ENCODE measurements at regions not wholly inside any gene's neighbourhood (a gene's known extent, or its start where the extent isn't known, plus 50 kb on each side); places are given as distances from the start of the nearest gene placed in this dataset.
A peak's percentile ranks its signal among the peaks of the same experiment; 100 is the strongest.

- DNase-seq = no peak
Observed at GRCh38 chr7:41910940-41911600, 208.2 kb upstream of the INHBA start.

- DNase-seq = no peak
Observed at GRCh38 chr7:41907444-41907843, 204.6 kb upstream of the INHBA start.

DNA sequence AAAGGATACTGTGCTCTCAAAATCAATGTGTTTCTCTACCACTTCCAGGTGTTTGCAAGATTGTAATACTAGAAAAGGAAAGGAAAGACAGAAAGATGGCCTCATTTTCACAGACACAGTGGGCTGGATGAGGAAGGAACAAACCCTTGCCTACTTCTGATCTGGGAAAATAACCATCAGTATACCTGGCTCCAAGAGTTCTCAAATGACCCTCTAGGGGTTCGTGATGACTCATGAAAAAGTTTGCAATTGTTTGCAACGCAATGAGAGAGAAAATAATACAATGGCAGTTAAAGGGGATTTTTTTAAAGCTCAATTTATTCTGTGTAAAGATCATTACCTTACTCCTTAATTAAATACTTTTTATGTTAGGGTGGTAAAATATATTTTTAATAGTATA lies 197.6 kb upstream of the INHBA start:
- no peak for DNase-seq

GRCh38 chr7:41899823-41900433 lies 197.0 kb upstream of the INHBA start:
- DNase-seq = no peak

- DNase-seq = no peak
Observed at GRCh38 chr7:41893656-41894055, 190.8 kb upstream of the INHBA start.

DNA sequence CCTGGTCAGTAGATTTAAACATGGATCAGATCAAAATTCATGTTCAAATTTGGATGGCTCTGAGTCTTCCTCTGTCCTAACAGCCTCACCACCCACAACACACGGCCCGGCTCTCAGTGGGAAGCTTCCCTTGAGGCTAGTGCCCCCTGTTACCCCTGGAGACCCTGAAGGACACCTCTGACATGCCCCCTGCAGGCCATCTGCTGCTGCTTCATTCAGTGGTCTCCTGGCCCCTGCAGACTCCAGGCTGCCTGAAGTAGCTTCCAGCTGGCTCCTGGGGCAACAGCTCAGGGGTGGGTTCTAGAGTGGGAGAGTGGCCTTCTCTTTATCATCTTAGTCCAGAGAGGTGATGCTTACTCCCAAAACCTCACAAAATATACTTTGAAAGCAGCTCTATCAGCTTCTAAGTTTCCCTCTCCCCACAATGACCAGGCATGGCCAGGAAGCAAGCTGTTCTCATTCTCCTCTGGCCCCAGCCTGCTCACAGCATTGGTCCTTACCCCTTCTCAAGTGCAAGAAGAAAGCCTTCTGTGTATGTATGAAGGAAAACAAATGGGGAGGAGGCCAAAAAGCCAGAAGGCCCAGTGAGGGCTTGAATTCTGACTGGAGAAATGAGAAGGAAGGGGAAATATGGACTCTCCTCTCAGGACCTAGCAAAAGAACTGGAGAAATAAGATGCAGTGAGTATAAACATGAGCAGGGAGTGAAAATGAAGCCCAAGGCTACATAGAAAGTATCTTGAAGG lies 189.6 kb upstream of the INHBA start:
- DNase-seq = no peak

- no peak for DNase-seq
Observed at GRCh38 chr7:41891950-41892349, 189.1 kb upstream of the INHBA start.

DNA sequence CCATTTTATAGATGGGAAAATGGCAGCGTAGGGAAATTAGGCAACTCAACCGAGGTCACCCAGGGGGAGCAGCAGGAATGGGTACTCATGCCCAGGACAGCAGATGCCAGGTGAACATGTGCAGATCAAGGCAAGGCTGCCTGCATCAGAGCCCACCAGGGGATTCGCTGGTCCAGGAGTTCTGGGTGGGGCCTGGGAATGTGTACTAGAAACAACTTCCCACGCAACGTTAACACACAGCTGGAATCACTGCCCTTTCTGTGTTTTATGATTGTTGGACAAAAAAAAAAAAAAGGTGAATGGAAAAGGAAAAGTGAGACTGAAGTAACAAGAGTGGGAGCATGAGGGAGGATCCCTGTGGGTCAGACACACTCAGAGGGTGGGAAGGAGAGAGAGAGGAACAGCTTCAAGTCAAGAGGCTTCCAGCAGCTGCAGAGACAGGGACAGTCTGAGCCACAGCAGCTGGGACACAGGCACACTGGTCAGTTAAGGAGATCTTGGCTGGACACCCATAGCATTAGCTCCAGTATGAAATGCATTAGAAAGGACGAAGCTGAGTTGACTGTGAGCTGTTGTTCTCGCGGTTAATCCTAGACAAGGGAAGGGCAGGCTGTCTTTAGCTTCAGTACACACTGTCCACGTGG lies 187.9 kb upstream of the INHBA start:
- DNase-seq = no peak

DNA sequence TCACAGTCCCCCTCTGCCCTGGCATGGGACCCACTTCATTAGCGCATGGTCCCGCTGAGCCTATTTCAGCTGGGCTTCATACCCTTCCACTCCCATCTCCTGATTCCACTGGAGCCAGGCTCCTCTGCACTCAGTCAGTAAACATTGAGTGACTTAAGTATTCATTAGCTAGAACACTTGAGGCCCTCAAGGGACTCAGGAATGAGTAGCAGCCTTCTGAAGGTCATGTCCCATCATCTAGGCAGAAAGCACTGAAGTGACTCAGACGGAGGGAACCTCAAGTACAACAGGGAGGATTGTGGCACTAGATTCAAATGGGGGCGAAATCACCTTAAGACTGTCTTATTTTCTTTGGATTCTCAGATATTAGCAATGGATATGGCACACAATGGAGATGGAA lies 186.6 kb upstream of the INHBA start:
- DNase-seq = no peak

DNA sequence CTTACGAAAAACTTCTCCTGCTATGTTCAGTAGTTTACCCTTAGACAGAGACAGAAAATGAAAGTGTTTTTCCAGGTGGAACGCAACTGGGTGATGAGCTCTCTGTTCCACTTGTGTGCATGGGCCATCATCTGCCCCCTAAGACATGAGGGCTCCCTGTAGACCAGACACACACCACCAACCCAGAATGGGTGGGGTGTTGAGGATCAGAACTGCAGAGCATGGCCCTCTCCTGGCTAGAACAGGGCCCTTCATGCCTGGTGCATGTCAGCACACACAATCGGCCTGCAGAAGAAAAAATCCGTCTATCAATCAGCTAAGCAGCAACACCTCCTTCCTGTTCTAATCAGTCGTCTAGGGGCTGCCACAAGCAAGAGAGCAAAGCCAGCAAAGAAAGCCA lies 186.2 kb upstream of the INHBA start:
- no peak for DNase-seq

DNA sequence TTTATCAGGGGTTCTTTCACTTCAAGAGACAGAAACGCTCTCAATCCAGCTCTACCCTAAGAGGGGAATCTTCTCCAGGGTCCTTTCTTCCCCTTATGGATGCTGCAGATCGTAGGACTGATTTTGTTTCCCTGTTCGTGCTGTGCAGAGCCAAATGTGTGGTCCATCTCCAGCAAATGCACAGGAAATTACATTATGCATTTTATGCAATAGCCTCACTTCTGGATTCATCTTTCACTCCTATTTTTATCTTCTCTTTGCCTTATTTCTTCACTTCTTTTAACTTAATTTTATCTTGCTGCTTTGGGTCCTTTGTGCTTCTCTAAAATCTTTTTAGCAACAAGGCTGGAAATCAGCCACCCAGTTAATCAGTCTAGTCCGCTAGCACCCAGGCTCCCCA lies 184.5 kb upstream of the INHBA start:
- no peak for DNase-seq

DNA sequence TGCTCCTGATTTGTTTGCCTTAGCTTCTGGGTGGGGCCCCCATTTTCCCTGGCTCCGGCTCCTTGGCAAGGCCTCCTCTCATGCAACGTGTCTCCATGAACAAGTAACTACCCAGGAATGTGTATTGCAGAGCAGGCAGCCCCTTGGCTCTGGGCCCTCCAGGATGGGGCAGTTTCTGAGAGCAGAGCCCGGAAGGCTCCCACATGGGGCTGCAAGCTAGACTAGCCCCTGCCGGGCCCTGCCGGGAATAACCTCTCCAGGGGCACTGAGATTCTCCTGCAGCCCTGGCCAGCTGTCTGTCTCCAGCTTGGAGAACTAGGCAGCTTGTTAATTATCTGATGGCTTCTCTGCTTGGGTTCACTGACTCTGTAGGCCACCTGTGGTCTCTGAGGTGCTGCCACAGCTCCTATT lies 184.0 kb upstream of the INHBA start:
- DNase-seq = no peak

- no peak for DNase-seq
Observed at GRCh38 chr7:41886262-41886900, 183.5 kb upstream of the INHBA start.

DNA sequence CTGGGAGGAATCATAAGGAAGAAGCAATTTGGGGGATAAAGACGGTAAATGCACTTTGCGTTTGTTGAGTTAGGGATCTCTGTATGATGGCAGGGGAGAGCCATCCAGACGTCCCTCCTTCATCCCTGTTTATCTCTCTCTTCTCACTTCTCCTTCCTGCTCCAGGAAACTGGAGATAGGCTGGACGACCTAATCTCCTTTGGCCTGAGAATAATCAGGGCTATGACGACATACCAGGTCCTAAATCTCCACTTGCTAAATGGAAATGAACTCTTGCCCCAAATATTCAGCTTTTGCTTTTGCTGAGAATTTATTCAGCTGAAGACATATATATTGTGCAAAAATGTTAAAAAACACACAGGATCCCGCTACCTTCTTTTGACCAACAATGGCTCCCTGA lies 182.9 kb upstream of the INHBA start:
- DNase-seq = no peak

- no peak for DNase-seq
Observed at GRCh38 chr7:41885078-41885477, 182.2 kb upstream of the INHBA start.

DNA sequence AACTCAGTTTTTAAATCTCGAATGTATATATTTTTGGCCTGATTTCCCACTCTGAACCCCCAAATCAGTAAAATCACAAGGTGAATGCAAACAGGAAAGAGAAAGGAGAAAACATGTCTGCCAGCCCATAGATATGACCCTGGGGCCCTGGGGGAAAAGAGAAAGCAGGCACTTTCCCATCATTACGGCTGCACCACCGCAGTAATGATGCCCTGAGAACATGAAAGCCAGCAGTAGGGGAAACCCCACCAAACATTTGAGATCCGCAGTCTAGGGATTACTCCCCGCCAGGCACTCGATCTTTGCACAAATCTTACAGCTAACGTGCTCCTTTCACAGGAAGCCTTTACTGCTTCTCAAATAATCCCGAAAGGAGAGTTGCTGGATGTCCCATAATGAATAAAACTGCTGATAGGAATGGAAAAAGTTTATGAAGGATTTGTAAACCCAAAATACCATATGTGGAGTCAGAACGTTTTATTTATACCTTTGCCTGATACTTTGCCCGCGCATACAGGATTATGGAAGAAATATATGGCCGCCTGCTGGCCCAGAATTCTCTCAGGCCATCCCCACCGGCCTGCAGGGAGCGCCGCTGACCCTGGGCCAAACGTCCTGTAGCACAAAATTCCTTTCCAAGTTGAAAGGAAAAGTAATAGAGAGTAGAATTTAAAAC lies 180.0 kb upstream of the INHBA start:
- DNase-seq = no peak

DNA sequence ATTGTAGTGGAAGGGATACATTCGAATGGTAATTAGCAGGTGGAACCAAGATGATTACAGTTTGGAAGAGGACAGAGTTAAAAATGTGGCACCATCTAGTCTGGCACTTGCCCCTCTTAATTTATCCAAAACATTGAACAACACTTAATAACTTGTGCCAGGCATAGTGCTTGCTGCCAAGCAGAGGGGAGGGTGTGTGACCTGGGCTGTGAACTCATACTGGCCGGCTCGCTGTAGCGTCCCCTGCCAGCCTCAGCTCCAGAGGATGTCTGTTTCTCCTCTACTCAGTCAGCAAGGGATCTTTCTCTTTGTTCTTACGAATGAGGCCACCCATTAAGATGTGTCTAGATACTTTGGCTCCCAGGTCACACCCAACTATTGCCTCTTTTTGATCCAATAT lies 179.4 kb upstream of the INHBA start:
- no peak for DNase-seq

- DNase-seq = peak; percentile 76
Observed at GRCh38 chr7:41881331-41882130, 178.6 kb upstream of the INHBA start.

DNA sequence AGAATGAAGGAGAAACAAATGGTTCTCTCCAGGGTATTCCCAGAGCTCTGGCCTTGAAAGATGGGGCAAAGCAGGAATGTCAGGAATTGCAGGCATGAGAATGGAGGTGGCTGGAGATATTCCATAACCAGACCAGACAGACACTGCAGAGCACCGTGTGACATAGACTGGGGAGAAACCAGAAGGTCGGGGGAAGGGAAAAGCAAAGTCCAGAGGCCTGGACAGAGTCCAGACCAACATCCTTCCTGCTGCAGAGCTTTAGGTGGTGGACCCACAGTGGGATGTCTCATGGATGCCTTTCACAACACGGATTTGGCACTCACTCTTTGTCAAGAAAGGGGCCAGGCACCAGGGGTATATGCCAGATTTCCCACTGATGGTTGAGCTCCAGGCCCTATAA lies 177.2 kb upstream of the INHBA start:
- DNase-seq = no peak

DNA sequence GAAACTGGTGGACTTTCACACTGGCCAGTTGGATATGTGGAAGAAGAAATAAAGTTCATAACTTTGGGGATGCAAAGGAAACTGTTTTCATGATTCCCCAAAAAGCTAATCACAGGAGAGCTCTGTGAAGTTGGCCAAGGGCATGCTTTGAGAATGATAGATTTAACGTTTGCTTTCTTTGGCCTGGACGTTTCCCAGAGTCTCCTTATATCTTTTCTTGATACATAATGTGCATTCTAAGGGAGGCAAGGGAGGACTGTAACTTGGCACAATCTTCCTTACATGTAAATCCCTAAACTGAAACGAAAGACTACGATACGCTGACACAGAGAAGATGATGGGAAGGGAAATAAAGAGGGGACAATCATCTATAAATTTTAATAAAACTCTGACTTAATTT lies 176.5 kb upstream of the INHBA start:
- DNase-seq = no peak

- no peak for DNase-seq
Observed at GRCh38 chr7:41878309-41879295, 175.7 kb upstream of the INHBA start.
